ENCODE measurements at regions not wholly inside any gene's neighbourhood (a gene's known extent, or its start where the extent isn't known, plus 50 kb on each side); places are given as distances from the start of the nearest gene placed in this dataset.

GRCh38 chr12:75644472-75645072 lies 133.2 kb upstream of the KRR1 start:
- TF ChIP-seq, protein P1, sequence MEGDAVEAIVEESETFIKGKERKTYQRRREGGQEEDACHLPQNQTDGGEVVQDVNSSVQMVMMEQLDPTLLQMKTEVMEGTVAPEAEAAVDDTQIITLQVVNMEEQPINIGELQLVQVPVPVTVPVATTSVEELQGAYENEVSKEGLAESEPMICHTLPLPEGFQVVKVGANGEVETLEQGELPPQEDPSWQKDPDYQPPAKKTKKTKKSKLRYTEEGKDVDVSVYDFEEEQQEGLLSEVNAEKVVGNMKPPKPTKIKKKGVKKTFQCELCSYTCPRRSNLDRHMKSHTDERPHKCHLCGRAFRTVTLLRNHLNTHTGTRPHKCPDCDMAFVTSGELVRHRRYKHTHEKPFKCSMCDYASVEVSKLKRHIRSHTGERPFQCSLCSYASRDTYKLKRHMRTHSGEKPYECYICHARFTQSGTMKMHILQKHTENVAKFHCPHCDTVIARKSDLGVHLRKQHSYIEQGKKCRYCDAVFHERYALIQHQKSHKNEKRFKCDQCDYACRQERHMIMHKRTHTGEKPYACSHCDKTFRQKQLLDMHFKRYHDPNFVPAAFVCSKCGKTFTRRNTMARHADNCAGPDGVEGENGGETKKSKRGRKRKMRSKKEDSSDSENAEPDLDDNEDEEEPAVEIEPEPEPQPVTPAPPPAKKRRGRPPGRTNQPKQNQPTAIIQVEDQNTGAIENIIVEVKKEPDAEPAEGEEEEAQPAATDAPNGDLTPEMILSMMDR (conservative IDR thresholded peaks at IDR 0.05; ENCODE audit: low read length), result no peak
- TF ChIP-seq EZH2phosphoT487 (IDR thresholded peaks at IDR 0.05; ENCODE audit: borderline replicate concordance), result no peak

All from Loucy (cell line).